HEK293T (cell line): ENCODE measurements at regions not wholly inside any gene's neighbourhood (a gene's known extent, or its start where the extent isn't known, plus 50 kb on each side); places are given as distances from the start of the nearest gene placed in this dataset.

Source experiments
- CTBP1 ChIP-seq: fragments of 450-650 bp; IDR thresholded peaks from 2 replicates; pipeline ENCODE4 v1.6.1; 2016; ENCODE audit warnings: borderline replicate concordance
- FOXA1 ChIP-seq: fragments of 450-650 bp; IDR thresholded peaks from 2 replicates; pipeline ENCODE4 v1.6.1; 2016; ENCODE audit warnings: mild to moderate bottlenecking
- FOXK2 ChIP-seq: fragments of 450-650 bp; IDR thresholded peaks from 2 replicates; pipeline ENCODE4 v1.6.1; 2016; ENCODE audit warnings: mild to moderate bottlenecking
- FOXM1 ChIP-seq: fragments of 450-650 bp; IDR thresholded peaks from 2 replicates; pipeline ENCODE4 v1.6.1; 2017; ENCODE audit warnings: mild to moderate bottlenecking, borderline replicate concordance
- LEF1 ChIP-seq: fragments of 450-650 bp; IDR thresholded peaks from 2 replicates; pipeline ENCODE4 v1.6.1; 2017; ENCODE audit warnings: mild to moderate bottlenecking, borderline replicate concordance
- SP1 ChIP-seq: fragments of 450-650 bp; IDR thresholded peaks from 2 replicates; pipeline ENCODE4 v1.6.1; 2017
- SUZ12 ChIP-seq: fragments of 450-650 bp; IDR thresholded peaks from 2 replicates; pipeline ENCODE4 v1.6.1; 2016; ENCODE audit warnings: mild to moderate bottlenecking

GRCh38 chr9:13032585-13032984 is 246.9 kb downstream of the MPDZ start:
- TF ChIP-seq CTBP1 = no peak
- TF ChIP-seq SP1 = no peak
- no peak for TF ChIP-seq FOXM1
- no peak for TF ChIP-seq LEF1
- no peak for TF ChIP-seq SUZ12
- no peak for TF ChIP-seq FOXK2
- TF ChIP-seq FOXA1 = no peak
